H9 (cell line): ENCODE measurements at regions not wholly inside any gene's neighbourhood (a gene's known extent, or its start where the extent isn't known, plus 50 kb on each side); places are given as distances from the start of the nearest gene placed in this dataset.

Source experiments
- DNase-seq: peaks from one replicate; pipeline ENCODE4 v3.0.0-alpha.2; 2017
- H2AFZ ChIP-seq: one replicate; pipeline ENCODE4 v1.6.1; 2013; ENCODE audit warnings: mild to moderate bottlenecking, low read length, control low read depth, moderate library complexity
- H2AK5ac ChIP-seq: 2 replicates; pipeline ENCODE4 v1.6.1; 2013; ENCODE audit warnings: low read length, control low read depth, mixed read lengths; ENCODE audit not compliant: insufficient read length
- H2BK120ac ChIP-seq: one replicate; pipeline ENCODE4 v1.6.1; 2013; ENCODE audit warnings: low read depth, mild to moderate bottlenecking, low read length, control low read depth, inconsistent platforms; ENCODE audit not compliant: poor library complexity, severe bottlenecking
- H2BK12ac ChIP-seq: 2 replicates; pipeline ENCODE4 v1.6.1; 2013; ENCODE audit warnings: low read length, control low read depth, mixed read lengths, low read depth; ENCODE audit not compliant: insufficient read length
- H2BK15ac ChIP-seq: 2 replicates; pipeline ENCODE4 v1.6.1; 2013; ENCODE audit warnings: low read depth, low read length, control low read depth
- H2BK20ac ChIP-seq: one replicate; pipeline ENCODE4 v1.6.1; 2013; ENCODE audit warnings: low read depth, mild to moderate bottlenecking, low read length, control low read depth, inconsistent platforms; ENCODE audit not compliant: poor library complexity, severe bottlenecking
- H2BK5ac ChIP-seq: 2 replicates; pipeline ENCODE4 v1.6.1; 2013; ENCODE audit warnings: low read length, control low read depth, mixed read lengths; ENCODE audit not compliant: insufficient read length
- H3K14ac ChIP-seq: 2 replicates; pipeline ENCODE4 v1.6.1; 2013; ENCODE audit warnings: low read length, control low read depth; ENCODE audit not compliant: insufficient read depth
- H3K18ac ChIP-seq: 2 replicates; pipeline ENCODE4 v1.6.1; 2013; ENCODE audit warnings: low read depth, mild to moderate bottlenecking, mixed read lengths, low read length, control low read depth; ENCODE audit not compliant: insufficient read length
- H3K23ac ChIP-seq: 2 replicates; pipeline ENCODE4 v1.6.1; 2013; ENCODE audit warnings: low read length, control low read depth, mixed read lengths, low read depth; ENCODE audit not compliant: insufficient read length
- H3K23me2 ChIP-seq: 2 replicates; pipeline ENCODE4 v1.6.1; 2013; ENCODE audit warnings: low read depth, mild to moderate bottlenecking, mixed read lengths, low read length, control low read depth; ENCODE audit not compliant: insufficient read length, poor library complexity, severe bottlenecking
- H3K27ac ChIP-seq: 2 replicates; pipeline ENCODE4 v1.5.1; 2013; ENCODE audit warnings: low read length, control low read depth, mixed read lengths, low read depth; ENCODE audit not compliant: insufficient read length
- H3K27me3 ChIP-seq: 2 replicates; pipeline ENCODE4 v1.6.1; 2013; ENCODE audit warnings: low read length, control low read depth, inconsistent platforms; ENCODE audit not compliant: insufficient read depth
- H3K4ac ChIP-seq: 2 replicates; pipeline ENCODE4 v1.6.1; 2013; ENCODE audit warnings: low read depth, mild to moderate bottlenecking, control low read depth, inconsistent platforms, low read length, moderate library complexity
- H3K4me1 ChIP-seq: 2 replicates; pipeline ENCODE4 v1.6.1; 2013; ENCODE audit warnings: low read length, control low read depth, inconsistent platforms; ENCODE audit not compliant: insufficient read depth
- H3K4me2 ChIP-seq: 2 replicates; pipeline ENCODE4 v1.6.1; 2013; ENCODE audit warnings: low read length, control low read depth, mixed read lengths; ENCODE audit not compliant: insufficient read length, insufficient read depth
- H3K56ac ChIP-seq: 2 replicates; pipeline ENCODE4 v1.6.1; 2013; ENCODE audit warnings: low read depth, mild to moderate bottlenecking, mixed read lengths, low read length, control low read depth; ENCODE audit not compliant: insufficient read length
- H3K79me1 ChIP-seq: 2 replicates; pipeline ENCODE4 v1.6.1; 2013; ENCODE audit warnings: low read depth, mild to moderate bottlenecking, moderate library complexity, low read length, control low read depth, inconsistent platforms; ENCODE audit not compliant: insufficient read depth, poor library complexity, severe bottlenecking
- H3K79me2 ChIP-seq: 2 replicates; pipeline ENCODE4 v1.6.1; 2013; ENCODE audit warnings: low read length, control low read depth, inconsistent platforms; ENCODE audit not compliant: insufficient read depth
- H3K9ac ChIP-seq: 2 replicates; pipeline ENCODE4 v1.6.1; 2013; ENCODE audit warnings: low read length, control low read depth, mixed read lengths; ENCODE audit not compliant: insufficient read length; ENCODE audit errors: extremely low read depth
- H3K9me3 ChIP-seq: one replicate; pipeline ENCODE4 v1.6.1; 2013; ENCODE audit warnings: low read depth, low read length, inconsistent platforms; ENCODE audit not compliant: control insufficient read depth
- H3T11ph ChIP-seq: one replicate; pipeline ENCODE4 v1.6.1; 2013; ENCODE audit warnings: mild to moderate bottlenecking, low read length, control low read depth, inconsistent platforms
- H4K20me1 ChIP-seq: one replicate; pipeline ENCODE4 v1.6.1; 2013; ENCODE audit not compliant: control insufficient read depth, insufficient read length, insufficient read depth
- H4K5ac ChIP-seq: 2 replicates; pipeline ENCODE4 v1.6.1; 2013; ENCODE audit warnings: low read depth, mild to moderate bottlenecking, mixed read lengths, low read length, control low read depth; ENCODE audit not compliant: insufficient read length
- H4K8ac ChIP-seq: replicated peaks from 2 replicates; pipeline ENCODE4 v1.6.1; 2013; ENCODE audit warnings: low read length, control low read depth, mixed read lengths, low read depth; ENCODE audit not compliant: insufficient read length
- H4K91ac ChIP-seq: 2 replicates; pipeline ENCODE4 v1.6.1; 2013; ENCODE audit warnings: low read depth, mild to moderate bottlenecking, moderate library complexity, mixed read lengths, low read length, control low read depth; ENCODE audit not compliant: insufficient read length
- H3K27ac Mint-ChIP-seq, 3 experiments: 2 replicates in 2 of 3; 3 replicates in 1 of 3; pipeline ENCODE4 v1.8.0; 2020 to 2021; ENCODE audit warnings: mixed read lengths in 3 of 3, mild to moderate bottlenecking in 1 of 3, moderate library complexity in 1 of 3
- H3K27me3 Mint-ChIP-seq: 2 replicates; pipeline ENCODE4 v1.8.0; 2021; ENCODE audit warnings: low read depth, mild to moderate bottlenecking, moderate library complexity, mixed read lengths
- H3K36me3 Mint-ChIP-seq, 3 experiments: 2 replicates in 2 of 3; 3 replicates in 1 of 3; pipeline ENCODE4 v1.8.0; 2020 to 2021; ENCODE audit warnings: low read depth in 3 of 3, mixed read lengths in 3 of 3; ENCODE audit not compliant: insufficient read depth in 1 of 3
- H3K4me1 Mint-ChIP-seq, 2 experiments: 2 replicates each; pipeline ENCODE4 v1.8.0; 2020; ENCODE audit warnings: mixed read lengths in 2 of 2
- H3K4me3 Mint-ChIP-seq, 2 experiments: 2 replicates in 1 of 2; 3 replicates in 1 of 2; pipeline ENCODE4 v1.8.0; 2020 to 2021; ENCODE audit warnings: mild to moderate bottlenecking in 2 of 2, mixed read lengths in 2 of 2, moderate library complexity in 1 of 2
- H3K9me3 Mint-ChIP-seq, 2 experiments: 2 replicates in 1 of 2; 3 replicates in 1 of 2; pipeline ENCODE4 v1.8.0; 2020; ENCODE audit warnings: mild to moderate bottlenecking in 2 of 2, mixed read lengths in 2 of 2, moderate library complexity in 1 of 2
- WGBS: extraction: QIAGEN DNeasy Blood & Tissue Kit; methylation state at CpG from one replicate; pipeline ENCODE4 v1.1.7; 2013; ENCODE audit warnings: missing lambda C conversion rate, low lambda C conversion rate, mixed read lengths; ENCODE audit not compliant: insufficient read length; ENCODE audit errors: extremely low coverage; 5-methylcytosine and 5-hydroxymethylcytosine counted together
- TF ChIP-seq, protein P1 (sequence below): fragments of 200-600 bp; sonication (generic); conservative IDR thresholded peaks from 3 replicates; pipeline ENCODE4 v1.8.0; 2021; ENCODE audit warnings: antibody characterized with exemption, mild to moderate bottlenecking

DNA sequence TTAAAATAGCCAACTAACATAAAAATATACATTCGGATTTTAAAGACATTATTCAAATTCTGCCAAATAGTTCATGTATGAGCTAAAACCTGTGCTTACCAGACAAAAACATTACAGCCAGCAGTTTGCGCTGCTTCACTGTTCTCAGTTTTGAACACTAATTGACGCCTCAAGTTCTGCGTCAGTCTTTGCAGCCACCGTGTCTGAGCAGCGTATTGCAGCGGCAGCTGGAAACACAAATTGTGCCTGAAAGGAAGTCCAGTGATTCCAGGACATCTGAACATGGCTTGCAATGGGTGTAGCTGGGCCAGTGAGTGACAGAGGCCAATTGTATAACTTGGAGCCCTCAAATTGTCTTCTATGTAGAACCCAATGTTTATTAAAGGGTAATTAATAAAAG is 267.6 kb downstream of the TFCP2L1 start:
- Histone ChIP-seq H4K8ac (no peak overlapping the region), H3K4me2 (no peak overlapping the region), H3K27ac (no peak overlapping the region), H3K4me1 (no peaks in the 10 kb centered on the region), H4K91ac (no peak overlapping the region), H4K5ac (no peak overlapping the region), H2BK12ac (no peak overlapping the region), H3K23ac (no peak overlapping the region), H2BK20ac (no peak overlapping the region), H2BK120ac (no peak overlapping the region), H3K14ac (no peak overlapping the region), H3K56ac (no peak overlapping the region), H3K9me3 (no peaks in the 10 kb centered on the region), H3K23me2 (no peaks in the 10 kb centered on the region), H3K4ac (no peak overlapping the region), H3K18ac (no peak overlapping the region), H3K79me1 (no peaks in the 10 kb centered on the region), H3K27me3 (no peaks in the 10 kb centered on the region), H3K79me2 (no peaks in the 10 kb centered on the region), H2AFZ (no peak overlapping the region), H2AK5ac (no peak overlapping the region), H3T11ph (no peak overlapping the region), H2BK5ac (no peak overlapping the region), H3K9ac (no peak overlapping the region), H4K20me1 (no peaks in the 10 kb centered on the region), H2BK15ac (no peak overlapping the region)
- Mint-ChIP-seq H3K27ac (no peak overlapping the region), H3K36me3 (no peaks in the 10 kb centered on the region), H3K27me3 (peaks cover 53% of the 10 kb centered on the region), H3K9me3 (0 out of 5 replicates have a peak, but pooled peaks cover 0 to 2% of the 10 kb centered on the region in 2 experiments), H3K4me3 (no peak overlapping the region), H3K4me1 (peaks cover 6 to 21% of the 10 kb centered on the region in 2 experiments; a peak in 3 of 4 replicates)
- DNase-seq, result no peak
- WGBS, result no CpG with 5 or more reads among the region's 7 CpGs
- TF ChIP-seq, protein P1, sequence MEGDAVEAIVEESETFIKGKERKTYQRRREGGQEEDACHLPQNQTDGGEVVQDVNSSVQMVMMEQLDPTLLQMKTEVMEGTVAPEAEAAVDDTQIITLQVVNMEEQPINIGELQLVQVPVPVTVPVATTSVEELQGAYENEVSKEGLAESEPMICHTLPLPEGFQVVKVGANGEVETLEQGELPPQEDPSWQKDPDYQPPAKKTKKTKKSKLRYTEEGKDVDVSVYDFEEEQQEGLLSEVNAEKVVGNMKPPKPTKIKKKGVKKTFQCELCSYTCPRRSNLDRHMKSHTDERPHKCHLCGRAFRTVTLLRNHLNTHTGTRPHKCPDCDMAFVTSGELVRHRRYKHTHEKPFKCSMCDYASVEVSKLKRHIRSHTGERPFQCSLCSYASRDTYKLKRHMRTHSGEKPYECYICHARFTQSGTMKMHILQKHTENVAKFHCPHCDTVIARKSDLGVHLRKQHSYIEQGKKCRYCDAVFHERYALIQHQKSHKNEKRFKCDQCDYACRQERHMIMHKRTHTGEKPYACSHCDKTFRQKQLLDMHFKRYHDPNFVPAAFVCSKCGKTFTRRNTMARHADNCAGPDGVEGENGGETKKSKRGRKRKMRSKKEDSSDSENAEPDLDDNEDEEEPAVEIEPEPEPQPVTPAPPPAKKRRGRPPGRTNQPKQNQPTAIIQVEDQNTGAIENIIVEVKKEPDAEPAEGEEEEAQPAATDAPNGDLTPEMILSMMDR, result no peak
